K562 (cell line): ENCODE measurements at regions not wholly inside any gene's neighbourhood (a gene's known extent, or its start where the extent isn't known, plus 50 kb on each side); places are given as distances from the start of the nearest gene placed in this dataset.

Experiments used
- KLF13 ChIP-seq: fragments of 450-650 bp; IDR thresholded peaks from 2 replicates; pipeline ENCODE4 v1.6.1; 2016; ENCODE audit warnings: missing genetic modification characterization, low read depth, mild to moderate bottlenecking, missing compliant biosample characterization, moderate library complexity, borderline replicate concordance
- NBN ChIP-seq: fragments of 450-650 bp; IDR thresholded peaks from 2 replicates; pipeline ENCODE4 v1.6.1; 2016; ENCODE audit warnings: low read depth, mild to moderate bottlenecking
- RBM15 ChIP-seq: fragments of 200-400 bp; formaldehyde crosslinking; IDR thresholded peaks from 2 replicates; pipeline ENCODE4 v1.6.1; 2018; ENCODE audit warnings: mild to moderate bottlenecking, low read length, moderate library complexity; ENCODE audit not compliant: insufficient read depth
- SMAD4 ChIP-seq: fragments of 250-450 bp; sonication (Bioruptor Pico); conservative IDR thresholded peaks from 2 replicates; pipeline ENCODE4 v1.8.0; 2021; ENCODE audit warnings: inconsistent platforms, mild to moderate bottlenecking, moderate library complexity
- ZNF165 ChIP-seq: fragments of 250-450 bp; sonication (Bioruptor Pico); IDR thresholded peaks from 2 replicates; pipeline ENCODE4 v1.4.0; 2020; ENCODE audit warnings: borderline replicate concordance
- ZNF239 ChIP-seq: fragments of 250-450 bp; sonication (Bioruptor Pico); IDR thresholded peaks from 2 replicates; pipeline ENCODE4 v1.4.0; 2020; ENCODE audit warnings: mild to moderate bottlenecking
- ZNF445 ChIP-seq: fragments of 250-450 bp; sonication (Bioruptor Pico); IDR thresholded peaks from 2 replicates; pipeline ENCODE4 v1.4.0; 2020; ENCODE audit warnings: low read depth, mild to moderate bottlenecking, moderate library complexity
- ZNF551 ChIP-seq: fragments of 250-450 bp; sonication (Bioruptor Pico); IDR thresholded peaks from 2 replicates; pipeline ENCODE4 v1.5.0; 2021; ENCODE audit warnings: mild to moderate bottlenecking, moderate library complexity
- ZNF695 ChIP-seq: fragments of 450-650 bp; formaldehyde crosslinking; IDR thresholded peaks from 2 replicates; pipeline ENCODE4 v1.4.0; 2020; ENCODE audit warnings: mild to moderate bottlenecking, moderate library complexity
- TF ChIP-seq, protein P1 (sequence below): sonication (generic); formaldehyde crosslinking; IDR thresholded peaks from 2 replicates; pipeline ENCODE4 v1.8.0; 2023; ENCODE audit warnings: missing genetic modification reagents, mild to moderate bottlenecking, borderline replicate concordance
- TF ChIP-seq, protein P2 (sequence below): fragments of 250-450 bp; sonication (Bioruptor Pico); IDR thresholded peaks from 2 replicates; pipeline ENCODE4 v1.4.0; 2020
- TF ChIP-seq, protein P3 (sequence below): fragments of 450-650 bp; IDR thresholded peaks from 2 replicates; pipeline ENCODE4 v1.7.1; 2018; ENCODE audit warnings: mild to moderate bottlenecking, low read depth; ENCODE audit not compliant: partially characterized antibody
- TF ChIP-seq, protein P4 (sequence below): fragments of 450-650 bp; formaldehyde crosslinking; IDR thresholded peaks from 2 replicates; pipeline ENCODE4 v1.4.0; 2022; ENCODE audit warnings: missing genetic modification characterization
- TF ChIP-seq, protein P5 (sequence below): fragments of 250-450 bp; sonication (Bioruptor Pico); IDR thresholded peaks from 2 replicates; pipeline ENCODE4 v1.5.0; 2020; ENCODE audit warnings: mild to moderate bottlenecking

DNA sequence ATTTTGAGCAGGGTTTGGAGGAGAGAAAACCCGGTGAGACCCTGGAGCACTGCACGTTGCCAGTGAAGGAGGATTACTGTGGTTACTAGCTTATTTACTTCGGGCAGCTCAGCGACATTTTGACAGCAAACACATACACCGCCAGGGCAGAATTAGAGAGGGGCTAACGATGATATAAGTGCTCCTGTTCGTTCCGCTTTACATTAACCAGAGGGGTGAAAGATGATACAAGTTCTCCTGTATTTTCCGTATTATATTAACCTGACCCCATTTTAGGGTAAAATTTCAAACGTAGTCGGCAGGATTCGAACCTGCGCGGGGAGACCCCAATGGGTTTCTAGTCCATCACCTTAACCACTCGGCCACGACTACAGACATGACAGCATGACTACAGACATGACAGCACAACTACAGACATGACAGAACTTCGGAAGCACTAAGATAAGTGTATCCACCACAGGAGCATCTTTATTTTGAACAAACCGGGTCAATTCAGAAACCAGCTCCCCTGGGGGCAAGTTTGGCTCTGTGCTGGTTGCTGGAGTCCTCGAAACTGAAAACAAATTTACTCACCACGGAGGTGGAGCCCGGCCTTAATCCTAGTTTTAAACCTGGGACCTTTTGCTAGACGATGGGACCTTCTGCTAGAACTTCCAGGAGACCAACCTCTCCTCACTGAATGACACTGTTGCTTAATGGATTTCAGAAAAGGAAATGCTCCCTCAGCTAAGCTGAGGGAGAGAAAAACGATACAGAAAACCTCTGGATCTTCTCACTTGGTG, 80.4 kb upstream of the ZNF184 start (continued):
- TF ChIP-seq, protein P1, sequence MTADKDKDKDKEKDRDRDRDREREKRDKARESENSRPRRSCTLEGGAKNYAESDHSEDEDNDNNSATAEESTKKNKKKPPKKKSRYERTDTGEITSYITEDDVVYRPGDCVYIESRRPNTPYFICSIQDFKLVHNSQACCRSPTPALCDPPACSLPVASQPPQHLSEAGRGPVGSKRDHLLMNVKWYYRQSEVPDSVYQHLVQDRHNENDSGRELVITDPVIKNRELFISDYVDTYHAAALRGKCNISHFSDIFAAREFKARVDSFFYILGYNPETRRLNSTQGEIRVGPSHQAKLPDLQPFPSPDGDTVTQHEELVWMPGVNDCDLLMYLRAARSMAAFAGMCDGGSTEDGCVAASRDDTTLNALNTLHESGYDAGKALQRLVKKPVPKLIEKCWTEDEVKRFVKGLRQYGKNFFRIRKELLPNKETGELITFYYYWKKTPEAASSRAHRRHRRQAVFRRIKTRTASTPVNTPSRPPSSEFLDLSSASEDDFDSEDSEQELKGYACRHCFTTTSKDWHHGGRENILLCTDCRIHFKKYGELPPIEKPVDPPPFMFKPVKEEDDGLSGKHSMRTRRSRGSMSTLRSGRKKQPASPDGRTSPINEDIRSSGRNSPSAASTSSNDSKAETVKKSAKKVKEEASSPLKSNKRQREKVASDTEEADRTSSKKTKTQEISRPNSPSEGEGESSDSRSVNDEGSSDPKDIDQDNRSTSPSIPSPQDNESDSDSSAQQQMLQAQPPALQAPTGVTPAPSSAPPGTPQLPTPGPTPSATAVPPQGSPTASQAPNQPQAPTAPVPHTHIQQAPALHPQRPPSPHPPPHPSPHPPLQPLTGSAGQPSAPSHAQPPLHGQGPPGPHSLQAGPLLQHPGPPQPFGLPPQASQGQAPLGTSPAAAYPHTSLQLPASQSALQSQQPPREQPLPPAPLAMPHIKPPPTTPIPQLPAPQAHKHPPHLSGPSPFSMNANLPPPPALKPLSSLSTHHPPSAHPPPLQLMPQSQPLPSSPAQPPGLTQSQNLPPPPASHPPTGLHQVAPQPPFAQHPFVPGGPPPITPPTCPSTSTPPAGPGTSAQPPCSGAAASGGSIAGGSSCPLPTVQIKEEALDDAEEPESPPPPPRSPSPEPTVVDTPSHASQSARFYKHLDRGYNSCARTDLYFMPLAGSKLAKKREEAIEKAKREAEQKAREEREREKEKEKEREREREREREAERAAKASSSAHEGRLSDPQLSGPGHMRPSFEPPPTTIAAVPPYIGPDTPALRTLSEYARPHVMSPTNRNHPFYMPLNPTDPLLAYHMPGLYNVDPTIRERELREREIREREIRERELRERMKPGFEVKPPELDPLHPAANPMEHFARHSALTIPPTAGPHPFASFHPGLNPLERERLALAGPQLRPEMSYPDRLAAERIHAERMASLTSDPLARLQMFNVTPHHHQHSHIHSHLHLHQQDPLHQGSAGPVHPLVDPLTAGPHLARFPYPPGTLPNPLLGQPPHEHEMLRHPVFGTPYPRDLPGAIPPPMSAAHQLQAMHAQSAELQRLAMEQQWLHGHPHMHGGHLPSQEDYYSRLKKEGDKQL, result 0 out of 2 replicates have a peak, but pooled peaks have one; percentile 10
- TF ChIP-seq ZNF551 (CRISPR knock-in tag), result no peak
- no peak for TF ChIP-seq KLF13 (tag)
- TF ChIP-seq, protein P2, sequence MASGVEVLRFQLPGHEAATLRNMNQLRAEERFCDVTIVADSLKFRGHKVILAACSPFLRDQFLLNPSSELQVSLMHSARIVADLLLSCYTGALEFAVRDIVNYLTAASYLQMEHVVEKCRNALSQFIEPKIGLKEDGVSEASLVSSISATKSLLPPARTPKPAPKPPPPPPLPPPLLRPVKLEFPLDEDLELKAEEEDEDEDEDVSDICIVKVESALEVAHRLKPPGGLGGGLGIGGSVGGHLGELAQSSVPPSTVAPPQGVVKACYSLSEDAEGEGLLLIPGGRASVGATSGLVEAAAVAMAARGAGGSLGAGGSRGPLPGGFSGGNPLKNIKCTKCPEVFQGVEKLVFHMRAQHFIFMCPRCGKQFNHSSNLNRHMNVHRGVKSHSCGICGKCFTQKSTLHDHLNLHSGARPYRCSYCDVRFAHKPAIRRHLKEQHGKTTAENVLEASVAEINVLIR (CRISPR knock-in tag), result 0 out of 2 replicates have a peak, but pooled peaks have one; percentile 38
- TF ChIP-seq ZNF239 (CRISPR knock-in tag), result peak; percentile 12; the same call in 1 of the 2 replicates
- TF ChIP-seq ZNF445, result peak; percentile 42; the same call in 1 of the 2 replicates
- peak; percentile 100 for TF ChIP-seq SMAD4 (CRISPR knock-in tag)
- 0 out of 2 replicates have a peak, but pooled peaks have one; percentile 54 for TF ChIP-seq ZNF165 (CRISPR knock-in tag)
- TF ChIP-seq, protein P3, sequence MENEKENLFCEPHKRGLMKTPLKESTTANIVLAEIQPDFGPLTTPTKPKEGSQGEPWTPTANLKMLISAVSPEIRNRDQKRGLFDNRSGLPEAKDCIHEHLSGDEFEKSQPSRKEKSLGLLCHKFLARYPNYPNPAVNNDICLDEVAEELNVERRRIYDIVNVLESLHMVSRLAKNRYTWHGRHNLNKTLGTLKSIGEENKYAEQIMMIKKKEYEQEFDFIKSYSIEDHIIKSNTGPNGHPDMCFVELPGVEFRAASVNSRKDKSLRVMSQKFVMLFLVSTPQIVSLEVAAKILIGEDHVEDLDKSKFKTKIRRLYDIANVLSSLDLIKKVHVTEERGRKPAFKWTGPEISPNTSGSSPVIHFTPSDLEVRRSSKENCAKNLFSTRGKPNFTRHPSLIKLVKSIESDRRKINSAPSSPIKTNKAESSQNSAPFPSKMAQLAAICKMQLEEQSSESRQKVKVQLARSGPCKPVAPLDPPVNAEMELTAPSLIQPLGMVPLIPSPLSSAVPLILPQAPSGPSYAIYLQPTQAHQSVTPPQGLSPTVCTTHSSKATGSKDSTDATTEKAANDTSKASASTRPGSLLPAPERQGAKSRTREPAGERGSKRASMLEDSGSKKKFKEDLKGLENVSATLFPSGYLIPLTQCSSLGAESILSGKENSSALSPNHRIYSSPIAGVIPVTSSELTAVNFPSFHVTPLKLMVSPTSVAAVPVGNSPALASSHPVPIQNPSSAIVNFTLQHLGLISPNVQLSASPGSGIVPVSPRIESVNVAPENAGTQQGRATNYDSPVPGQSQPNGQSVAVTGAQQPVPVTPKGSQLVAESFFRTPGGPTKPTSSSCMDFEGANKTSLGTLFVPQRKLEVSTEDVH, result peak; percentile 35
- no peak for TF ChIP-seq ZNF695
- TF ChIP-seq RBM15, result no peak
- TF ChIP-seq NBN, result peak; percentile 93
- TF ChIP-seq, protein P4, sequence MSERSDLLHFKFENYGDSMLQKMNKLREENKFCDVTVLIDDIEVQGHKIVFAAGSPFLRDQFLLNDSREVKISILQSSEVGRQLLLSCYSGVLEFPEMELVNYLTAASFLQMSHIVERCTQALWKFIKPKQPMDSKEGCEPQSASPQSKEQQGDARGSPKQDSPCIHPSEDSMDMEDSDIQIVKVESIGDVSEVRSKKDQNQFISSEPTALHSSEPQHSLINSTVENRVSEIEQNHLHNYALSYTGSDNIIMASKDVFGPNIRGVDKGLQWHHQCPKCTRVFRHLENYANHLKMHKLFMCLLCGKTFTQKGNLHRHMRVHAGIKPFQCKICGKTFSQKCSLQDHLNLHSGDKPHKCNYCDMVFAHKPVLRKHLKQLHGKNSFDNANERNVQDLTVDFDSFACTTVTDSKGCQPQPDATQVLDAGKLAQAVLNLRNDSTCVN (CRISPR knock-in tag), result peak; percentile 79; the same call in 1 of the 2 replicates
- TF ChIP-seq, protein P5, sequence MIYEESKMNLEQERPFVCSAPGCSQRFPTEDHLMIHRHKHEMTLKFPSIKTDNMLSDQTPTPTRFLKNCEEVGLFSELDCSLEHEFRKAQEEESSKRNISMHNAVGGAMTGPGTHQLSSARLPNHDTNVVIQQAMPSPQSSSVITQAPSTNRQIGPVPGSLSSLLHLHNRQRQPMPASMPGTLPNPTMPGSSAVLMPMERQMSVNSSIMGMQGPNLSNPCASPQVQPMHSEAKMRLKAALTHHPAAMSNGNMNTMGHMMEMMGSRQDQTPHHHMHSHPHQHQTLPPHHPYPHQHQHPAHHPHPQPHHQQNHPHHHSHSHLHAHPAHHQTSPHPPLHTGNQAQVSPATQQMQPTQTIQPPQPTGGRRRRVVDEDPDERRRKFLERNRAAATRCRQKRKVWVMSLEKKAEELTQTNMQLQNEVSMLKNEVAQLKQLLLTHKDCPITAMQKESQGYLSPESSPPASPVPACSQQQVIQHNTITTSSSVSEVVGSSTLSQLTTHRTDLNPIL (CRISPR knock-in tag), result no peak
